Breast epithelium (tissue), 4 donors: ENCODE measurements at regions not wholly inside any gene's neighbourhood (a gene's known extent, or its start where the extent isn't known, plus 50 kb on each side); places are given as distances from the start of the nearest gene placed in this dataset.

Source experiments
- DNase-seq, 2 donors: peaks; one replicate each; pipeline ENCODE4 v3.0.0-alpha.2; 2019; ENCODE audit warnings: low spot score in 2 of 2
- H3K27ac ChIP-seq, 2 donors: fragments of 200-600 bp; sonication (generic) in 1 of 2; one replicate each; pipeline ENCODE4 v1.5.1; 2016 to 2019; ENCODE audit warnings: mild to moderate bottlenecking in 1 of 2
- H3K27me3 ChIP-seq, 2 donors: fragments of 200-600 bp; sonication (generic) in 1 of 2; one replicate each; pipeline versions ENCODE4 v1.5.1 to v1.6.0; 2017 to 2019; ENCODE audit warnings: control low read depth in 1 of 2, mild to moderate bottlenecking in 1 of 2
- H3K36me3 ChIP-seq: fragments of 200-600 bp; one replicate; pipeline ENCODE4 v1.5.1; 2019
- H3K4me1 ChIP-seq, 2 donors: fragments of 200-600 bp; sonication (generic); one replicate each; pipeline ENCODE4 v1.5.1; 2016 to 2019; ENCODE audit warnings: control low read depth in 1 of 2
- H3K4me3 ChIP-seq, 3 donors: fragments of 200-600 bp; sonication (generic); 1 replicate in 2 of 3; 2 replicates in 1 of 3; pipeline ENCODE4 v1.5.1; 2016 to 2019; ENCODE audit warnings: mild to moderate bottlenecking in 3 of 3, moderate library complexity in 2 of 3
- H3K9me3 ChIP-seq, 2 donors: fragments of 200-600 bp; sonication (generic) in 1 of 2; one replicate each; pipeline ENCODE4 v1.5.1; 2016 to 2019; ENCODE audit warnings: control low read depth in 1 of 2
- CTCF ChIP-seq, 3 donors: fragments of 450-650 bp; IDR thresholded peaks; one replicate each; pipeline ENCODE4 v1.5.1; 2016 to 2017; ENCODE audit warnings: antibody characterized with exemption in 3 of 3, mild to moderate bottlenecking in 3 of 3, moderate library complexity in 3 of 3
- POLR2A ChIP-seq: fragments of 450-650 bp; IDR thresholded peaks from one replicate; pipeline ENCODE4 v1.6.1; 2016; ENCODE audit warnings: antibody characterized with exemption, mild to moderate bottlenecking, moderate library complexity
- POLR2AphosphoS5 ChIP-seq, 3 donors: sonication (generic); formaldehyde crosslinking; IDR thresholded peaks; one replicate each; pipeline ENCODE4 v1.6.1; 2017; ENCODE audit warnings: antibody characterized with exemption in 3 of 3
- intact Hi-C: fragments of 100-400 bp; cut with DNase I; formaldehyde crosslinking; loops from one replicate; pipeline ENCODE4 v1.15.1; 2023; ENCODE audit warnings: low total_unique reads

DNA sequence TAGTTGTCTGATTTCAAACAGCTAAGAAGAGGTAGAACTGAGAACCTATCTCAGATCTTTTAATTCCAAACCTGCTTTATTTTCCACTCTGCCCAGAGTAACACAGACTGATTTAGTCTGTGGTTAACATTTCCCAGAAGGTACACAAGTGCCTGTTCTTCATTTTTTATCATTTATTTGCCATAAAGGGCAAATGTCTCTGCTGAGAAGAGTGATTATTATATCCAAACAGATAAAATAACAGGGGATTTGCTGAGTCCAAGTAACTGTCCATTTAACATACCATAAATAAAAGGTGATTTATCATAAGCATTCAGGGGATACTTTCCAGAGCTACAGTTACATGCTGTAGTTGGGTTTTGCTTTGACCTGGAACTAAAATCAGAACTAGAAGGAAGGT lies 617.7 kb downstream of the MBD2 start:
- H3K4me3 ChIP-seq = no peak overlapping the region
- intact Hi-C loops = no loop called here
- TF ChIP-seq POLR2AphosphoS5 (IDR thresholded peaks at IDR 0.05) (no peak), CTCF (IDR thresholded peaks at IDR 0.05) (no peak), POLR2A (no peak)
- no peak overlapping the region for H3K27ac ChIP-seq
- H3K36me3 ChIP-seq = no peaks in the 10 kb centered on the region
- no peaks in the 10 kb centered on the region for H3K9me3 ChIP-seq
- no peaks in the 10 kb centered on the region for H3K4me1 ChIP-seq
- no peaks in the 10 kb centered on the region for H3K27me3 ChIP-seq
- no peak for DNase-seq

GRCh38 chr18:53605198-53605597 lies 619.3 kb downstream of the MBD2 start:
- intact Hi-C loops = no loop called here
- H3K9me3 ChIP-seq = no peaks in the 10 kb centered on the region
- H3K27ac ChIP-seq = no peak overlapping the region

GRCh38 chr18:53603276-53603675 lies 621.2 kb downstream of the MBD2 start:
- Histone ChIP-seq H3K27me3 (no peaks in the 10 kb centered on the region), H3K27ac (no peak overlapping the region), H3K4me3 (no peak overlapping the region), H3K36me3 (no peaks in the 10 kb centered on the region), H3K9me3 (no peaks in the 10 kb centered on the region), H3K4me1 (no peaks in the 10 kb centered on the region)
- intact Hi-C loops = no loop called here
- DNase-seq = no peak
- TF ChIP-seq POLR2AphosphoS5 (IDR thresholded peaks at IDR 0.05) = no peak
- TF ChIP-seq POLR2A = no peak
- no peak for TF ChIP-seq CTCF (IDR thresholded peaks at IDR 0.05)

More at GRCh38 chr18:53605198-53605597, 619.3 kb downstream of the MBD2 start:
- H3K27me3 ChIP-seq = no peaks in the 10 kb centered on the region
- H3K4me1 ChIP-seq = no peaks in the 10 kb centered on the region
- H3K4me3 ChIP-seq = no peak overlapping the region
- H3K36me3 ChIP-seq = no peaks in the 10 kb centered on the region
- no peak for TF ChIP-seq POLR2AphosphoS5 (IDR thresholded peaks at IDR 0.05)
- no peak for TF ChIP-seq CTCF (IDR thresholded peaks at IDR 0.05)
- no peak for TF ChIP-seq POLR2A
- DNase-seq = no peak

GRCh38 chr18:53601344-53601743 lies 623.1 kb downstream of the MBD2 start:
- intact Hi-C loops = no loop called here
- DNase-seq = no peak
- Histone ChIP-seq H3K36me3 (no peaks in the 10 kb centered on the region), H3K27ac (no peak overlapping the region), H3K4me3 (no peak overlapping the region), H3K4me1 (no peaks in the 10 kb centered on the region), H3K9me3 (no peaks in the 10 kb centered on the region), H3K27me3 (no peaks in the 10 kb centered on the region)
- TF ChIP-seq POLR2A (no peak), CTCF (IDR thresholded peaks at IDR 0.05) (no peak), POLR2AphosphoS5 (IDR thresholded peaks at IDR 0.05) (no peak)

- DNase-seq = no peak
- intact Hi-C loops = no loop called here
- H3K27ac ChIP-seq = no peak overlapping the region
- no peak for TF ChIP-seq POLR2A
- no peak for TF ChIP-seq POLR2AphosphoS5 (IDR thresholded peaks at IDR 0.05)
- no peak for TF ChIP-seq CTCF (IDR thresholded peaks at IDR 0.05)
- no peak overlapping the region for H3K4me3 ChIP-seq
- H3K27me3 ChIP-seq = no peaks in the 10 kb centered on the region
- H3K36me3 ChIP-seq = no peaks in the 10 kb centered on the region
- no peaks in the 10 kb centered on the region for H3K9me3 ChIP-seq
- no peaks in the 10 kb centered on the region for H3K4me1 ChIP-seq
Measured at GRCh38 chr18:53586923-53587322, 637.5 kb downstream of the MBD2 start.
